ENCODE measurements at regions not wholly inside any gene's neighbourhood (a gene's known extent, or its start where the extent isn't known, plus 50 kb on each side); places are given as distances from the start of the nearest gene placed in this dataset.

DNA sequence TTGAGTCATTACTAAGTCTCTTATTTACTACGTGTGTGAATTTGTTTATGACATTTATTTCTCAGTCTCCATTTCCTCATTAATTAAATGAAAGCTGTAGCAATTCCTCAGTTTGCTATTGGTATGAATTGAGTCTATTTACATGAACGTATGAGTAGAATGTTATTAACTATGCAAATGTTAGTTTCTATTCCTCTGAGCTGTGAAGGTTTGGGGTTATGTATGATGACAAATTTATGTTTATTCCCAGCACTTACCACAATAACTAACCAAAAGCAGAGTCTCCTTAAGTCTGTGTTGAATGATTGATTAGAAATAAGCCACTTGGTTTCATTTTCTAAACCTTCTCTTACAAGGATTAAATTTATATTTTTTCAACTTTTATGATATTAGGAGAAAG lies 1340.9 kb downstream of the FSCB start:
- TF ChIP-seq, protein P1, sequence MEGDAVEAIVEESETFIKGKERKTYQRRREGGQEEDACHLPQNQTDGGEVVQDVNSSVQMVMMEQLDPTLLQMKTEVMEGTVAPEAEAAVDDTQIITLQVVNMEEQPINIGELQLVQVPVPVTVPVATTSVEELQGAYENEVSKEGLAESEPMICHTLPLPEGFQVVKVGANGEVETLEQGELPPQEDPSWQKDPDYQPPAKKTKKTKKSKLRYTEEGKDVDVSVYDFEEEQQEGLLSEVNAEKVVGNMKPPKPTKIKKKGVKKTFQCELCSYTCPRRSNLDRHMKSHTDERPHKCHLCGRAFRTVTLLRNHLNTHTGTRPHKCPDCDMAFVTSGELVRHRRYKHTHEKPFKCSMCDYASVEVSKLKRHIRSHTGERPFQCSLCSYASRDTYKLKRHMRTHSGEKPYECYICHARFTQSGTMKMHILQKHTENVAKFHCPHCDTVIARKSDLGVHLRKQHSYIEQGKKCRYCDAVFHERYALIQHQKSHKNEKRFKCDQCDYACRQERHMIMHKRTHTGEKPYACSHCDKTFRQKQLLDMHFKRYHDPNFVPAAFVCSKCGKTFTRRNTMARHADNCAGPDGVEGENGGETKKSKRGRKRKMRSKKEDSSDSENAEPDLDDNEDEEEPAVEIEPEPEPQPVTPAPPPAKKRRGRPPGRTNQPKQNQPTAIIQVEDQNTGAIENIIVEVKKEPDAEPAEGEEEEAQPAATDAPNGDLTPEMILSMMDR (IDR thresholded peaks at IDR 0.05 in 8 of 11, conservative IDR thresholded peaks at IDR 0.05 in 3 of 11): no peak
- TF ChIP-seq POLR2A (IDR thresholded peaks at IDR 0.05) (no peak), POLR2AphosphoS5 (IDR thresholded peaks at IDR 0.05) (no peak)

All from spleen (tissue), 7 donors.